Sigmoid colon (tissue), 6 donors: ENCODE measurements at regions not wholly inside any gene's neighbourhood (a gene's known extent, or its start where the extent isn't known, plus 50 kb on each side); places are given as distances from the start of the nearest gene placed in this dataset.

Source experiments
- DNase-seq: peaks from one replicate; pipeline ENCODE4 v3.0.0-alpha.2; 2019
- H3K27ac ChIP-seq, 4 donors: fragments of 200-600 bp; sonication (generic); one replicate each; pipeline ENCODE4 v1.5.1; 2016 to 2019; ENCODE audit warnings: mild to moderate bottlenecking in 1 of 4
- H3K27me3 ChIP-seq, 3 donors: fragments of 200-600 bp; sonication (generic); one replicate each; pipeline ENCODE4 v1.5.1; 2019; ENCODE audit warnings: mild to moderate bottlenecking in 1 of 3
- H3K36me3 ChIP-seq, 4 donors: fragments of 200-600 bp; sonication (generic); one replicate each; pipeline ENCODE4 v1.5.1; 2016 to 2019
- H3K4me1 ChIP-seq, 4 donors: fragments of 200-600 bp; sonication (generic); one replicate each; pipeline ENCODE4 v1.5.1; 2017 to 2019
- H3K4me3 ChIP-seq, 4 donors: fragments of 200-600 bp; sonication (generic); one replicate each; pipeline ENCODE4 v1.5.1; 2017 to 2019; ENCODE audit warnings: mild to moderate bottlenecking in 2 of 4, moderate library complexity in 1 of 4
- H3K9me3 ChIP-seq, 4 donors: fragments of 200-600 bp in 3 of 4; sonication (generic) in 3 of 4; one replicate each; pipeline versions ENCODE4 v1.5.1 to v1.6.1; 2013 to 2019
- EP300 ChIP-seq, 4 donors: sonication (generic); formaldehyde crosslinking; IDR thresholded peaks; one replicate each; pipeline ENCODE4 v1.6.1; 2017; ENCODE audit warnings: antibody characterized with exemption in 4 of 4
- POLR2A ChIP-seq, 2 donors: fragments of 450-650 bp; IDR thresholded peaks; one replicate each; pipeline ENCODE4 v1.6.1; 2016; ENCODE audit warnings: antibody characterized with exemption in 2 of 2, mild to moderate bottlenecking in 2 of 2, moderate library complexity in 2 of 2
- POLR2AphosphoS5 ChIP-seq, 4 donors: sonication (generic); formaldehyde crosslinking; IDR thresholded peaks; one replicate each; pipeline ENCODE4 v1.6.1; 2017; ENCODE audit warnings: antibody characterized with exemption in 4 of 4
- WGBS, 2 donors: extraction: QIAGEN DNeasy Blood & Tissue Kit; methylation state at CpG; one replicate each; pipeline ENCODE4 v1.1.7; 2013; 5-methylcytosine and 5-hydroxymethylcytosine counted together
- intact Hi-C: fragments of 100-400 bp; cut with DNase I; formaldehyde crosslinking; loops from one replicate; pipeline ENCODE4 v1.15.1; 2023
- TF ChIP-seq, protein P1 (sequence below), 4 experiments: fragments of 450-650 bp in 3 of 4; fragments of 200-600 bp in 1 of 4; IDR thresholded peaks; one replicate each; pipeline ENCODE4 v1.5.1; 2016 to 2019; ENCODE audit warnings: antibody characterized with exemption in 4 of 4, mild to moderate bottlenecking in 3 of 4, moderate library complexity in 2 of 4
- donor health status: healthy with polysubstance abuse.
- donor health status: healthy.

DNA sequence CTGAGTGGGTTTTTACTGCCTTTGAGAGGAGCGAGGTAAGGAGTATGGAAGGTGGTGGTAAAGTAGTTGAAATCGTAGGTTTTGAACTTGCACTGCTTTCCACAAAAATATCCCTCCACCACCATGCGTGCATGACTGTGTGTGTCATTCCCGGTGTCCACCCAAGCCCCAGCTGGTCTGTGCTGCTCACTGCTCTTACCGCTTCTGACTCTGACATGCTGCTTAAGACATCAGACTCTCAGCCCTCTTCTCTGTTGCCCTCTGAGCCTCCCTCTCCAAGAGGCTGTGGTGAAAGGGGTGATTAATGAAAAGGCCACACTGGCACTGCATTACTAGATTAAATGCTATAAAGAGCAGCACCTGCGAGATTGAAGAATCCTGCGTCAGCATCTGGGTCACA lies 128.7 kb downstream of the SPATA19 start:
- Histone ChIP-seq H3K27ac (no peak overlapping the region), H3K4me3 (no peak overlapping the region), H3K4me1 (no peaks in the 10 kb centered on the region), H3K36me3 (no peaks in the 10 kb centered on the region), H3K27me3 (peaks cover 0 to 10% (median 0%) of the 10 kb centered on the region in 3 donors), H3K9me3 (no peaks in the 10 kb centered on the region)
- TF ChIP-seq EP300 (IDR thresholded peaks at IDR 0.05) (no peak), POLR2A (IDR thresholded peaks at IDR 0.05) (no peak), POLR2AphosphoS5 (IDR thresholded peaks at IDR 0.05) (no peak)
- TF ChIP-seq, protein P1, sequence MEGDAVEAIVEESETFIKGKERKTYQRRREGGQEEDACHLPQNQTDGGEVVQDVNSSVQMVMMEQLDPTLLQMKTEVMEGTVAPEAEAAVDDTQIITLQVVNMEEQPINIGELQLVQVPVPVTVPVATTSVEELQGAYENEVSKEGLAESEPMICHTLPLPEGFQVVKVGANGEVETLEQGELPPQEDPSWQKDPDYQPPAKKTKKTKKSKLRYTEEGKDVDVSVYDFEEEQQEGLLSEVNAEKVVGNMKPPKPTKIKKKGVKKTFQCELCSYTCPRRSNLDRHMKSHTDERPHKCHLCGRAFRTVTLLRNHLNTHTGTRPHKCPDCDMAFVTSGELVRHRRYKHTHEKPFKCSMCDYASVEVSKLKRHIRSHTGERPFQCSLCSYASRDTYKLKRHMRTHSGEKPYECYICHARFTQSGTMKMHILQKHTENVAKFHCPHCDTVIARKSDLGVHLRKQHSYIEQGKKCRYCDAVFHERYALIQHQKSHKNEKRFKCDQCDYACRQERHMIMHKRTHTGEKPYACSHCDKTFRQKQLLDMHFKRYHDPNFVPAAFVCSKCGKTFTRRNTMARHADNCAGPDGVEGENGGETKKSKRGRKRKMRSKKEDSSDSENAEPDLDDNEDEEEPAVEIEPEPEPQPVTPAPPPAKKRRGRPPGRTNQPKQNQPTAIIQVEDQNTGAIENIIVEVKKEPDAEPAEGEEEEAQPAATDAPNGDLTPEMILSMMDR (IDR thresholded peaks at IDR 0.05), result no peak
- no peak for DNase-seq
- 84 to 89% methylated on average over 7 of the region's 7 CpGs for WGBS, 2 donors
- intact Hi-C loops, result no loop called here

DNA sequence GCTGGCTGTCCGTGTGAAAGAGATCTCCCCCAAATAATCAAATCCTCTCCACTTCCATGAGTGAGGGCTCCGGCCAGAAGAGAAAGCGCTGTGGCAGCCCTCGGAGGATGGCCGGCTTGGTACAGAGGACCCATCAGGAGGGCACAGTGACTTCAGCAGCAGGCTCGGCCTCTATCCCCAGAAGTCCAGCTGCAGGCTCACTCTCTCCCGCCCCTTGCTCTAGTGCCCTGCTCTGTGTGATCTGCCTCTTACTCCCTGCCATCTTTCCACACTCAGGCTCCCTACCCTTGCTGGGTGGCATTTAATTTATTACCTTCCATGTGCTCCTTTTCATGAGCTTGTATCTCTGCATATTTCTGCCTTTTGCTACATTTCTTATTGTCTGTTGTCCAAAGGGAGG lies 129.7 kb downstream of the SPATA19 start:
- Histone ChIP-seq H3K4me3 (no peak overlapping the region), H3K27ac (no peak overlapping the region), H3K36me3 (no peaks in the 10 kb centered on the region), H3K4me1 (no peaks in the 10 kb centered on the region), H3K27me3 (peaks cover 0 to 10% (median 0%) of the 10 kb centered on the region in 3 donors), H3K9me3 (no peaks in the 10 kb centered on the region)
- no peak for DNase-seq
- 83 to 87% methylated on average over 7 of the region's 7 CpGs for WGBS, 2 donors
- intact Hi-C loops, result no loop called here
- no peak for TF ChIP-seq POLR2AphosphoS5 (IDR thresholded peaks at IDR 0.05)
- TF ChIP-seq POLR2A (IDR thresholded peaks at IDR 0.05), result no peak
- no peak for TF ChIP-seq EP300 (IDR thresholded peaks at IDR 0.05)
- TF ChIP-seq, protein P1 (IDR thresholded peaks at IDR 0.05), result no peak

DNA sequence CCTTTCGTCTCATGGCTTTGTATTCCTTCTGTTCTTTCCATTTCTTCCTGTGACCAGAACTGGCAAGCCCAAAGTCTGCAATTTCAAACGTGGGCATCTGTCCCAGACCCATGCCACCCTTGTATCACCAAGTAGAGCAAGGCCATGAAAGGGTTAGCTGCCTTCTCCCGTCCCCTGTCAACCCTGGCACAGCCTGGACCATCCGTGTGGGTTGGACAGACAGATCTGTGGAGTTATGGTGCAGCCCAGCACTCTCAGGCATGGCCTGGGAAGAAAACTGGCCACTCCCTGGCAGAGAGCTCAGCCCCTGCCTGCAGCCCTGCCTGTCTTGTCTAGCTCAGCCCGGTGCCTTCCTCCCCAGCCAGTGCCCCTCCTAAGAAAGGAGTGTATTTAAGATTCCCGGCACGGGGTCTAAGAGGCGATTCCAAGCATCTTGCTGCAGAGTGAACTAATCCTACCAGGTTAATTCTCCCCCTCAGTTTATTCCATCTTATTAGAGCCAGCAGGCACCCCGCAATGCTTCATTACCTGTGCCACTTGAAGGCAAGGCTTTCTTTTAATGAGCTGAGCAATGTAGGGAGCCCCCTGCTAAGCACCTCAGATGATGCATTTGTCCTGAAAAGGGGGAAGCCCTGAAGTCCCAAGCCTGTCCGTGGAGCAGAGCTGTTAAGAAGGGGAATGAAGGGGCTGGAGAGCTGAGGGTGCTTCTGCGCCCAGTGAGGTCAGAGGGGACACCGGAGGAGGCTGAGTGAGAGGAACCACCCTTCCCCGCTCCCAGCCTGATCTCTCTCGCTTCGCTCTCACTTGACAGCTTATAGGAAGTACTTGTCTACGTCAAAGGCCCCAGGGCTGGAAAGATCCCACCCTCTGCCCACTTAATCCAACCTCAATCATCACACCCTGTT lies 130.6 kb downstream of the SPATA19 start:
- Histone ChIP-seq H3K27me3 (peaks cover 0 to 12% (median 0%) of the 10 kb centered on the region in 3 donors), H3K9me3 (no peaks in the 10 kb centered on the region), H3K4me3 (no peak overlapping the region), H3K36me3 (no peaks in the 10 kb centered on the region), H3K27ac (no peak overlapping the region), H3K4me1 (no peaks in the 10 kb centered on the region)
- intact Hi-C loops, result no loop called here
- WGBS, 2 donors, result 62 to 69% methylated on average over 16 of the region's 16 CpGs
- TF ChIP-seq POLR2AphosphoS5 (IDR thresholded peaks at IDR 0.05) (no peak), EP300 (IDR thresholded peaks at IDR 0.05) (no peak), POLR2A (IDR thresholded peaks at IDR 0.05) (no peak)
- TF ChIP-seq, protein P1 (IDR thresholded peaks at IDR 0.05), result no peak
- DNase-seq, result no peak

DNA sequence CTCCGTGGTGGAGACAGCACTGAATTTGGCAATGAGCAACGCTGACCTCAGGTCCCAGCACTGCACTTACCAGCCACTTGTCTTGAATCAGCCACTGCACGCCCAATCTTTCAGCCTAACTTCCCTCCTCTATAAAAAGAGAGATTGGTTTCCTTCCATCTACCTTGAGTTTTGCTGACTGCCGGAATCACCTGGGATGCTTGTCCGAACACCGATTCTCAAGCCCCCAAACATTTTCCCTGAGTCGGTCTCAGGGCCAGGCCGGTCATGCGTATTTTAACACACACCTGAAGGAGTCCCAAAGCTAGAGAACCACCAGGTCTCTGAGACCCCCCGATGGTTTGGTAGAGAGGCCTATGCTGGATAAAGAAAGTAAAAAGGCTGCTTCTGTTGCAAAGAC lies 131.5 kb downstream of the SPATA19 start:
- intact Hi-C loops, result no loop called here
- no peak overlapping the region for H3K4me3 ChIP-seq
- 90 to 92% methylated on average over 10 of the region's 10 CpGs for WGBS, 2 donors

More for the DNA sequence above, 131.5 kb downstream of the SPATA19 start:
- no peak for DNase-seq
- Histone ChIP-seq H3K4me1 (no peaks in the 10 kb centered on the region), H3K9me3 (no peaks in the 10 kb centered on the region), H3K27me3 (peaks cover 0 to 14% (median 0%) of the 10 kb centered on the region in 3 donors), H3K27ac (no peak overlapping the region), H3K36me3 (no peaks in the 10 kb centered on the region)
- TF ChIP-seq, protein P1 (IDR thresholded peaks at IDR 0.05), result no peak
- TF ChIP-seq EP300 (IDR thresholded peaks at IDR 0.05) (no peak), POLR2A (IDR thresholded peaks at IDR 0.05) (no peak), POLR2AphosphoS5 (IDR thresholded peaks at IDR 0.05) (no peak)
